B cell (primary cell): ENCODE measurements at regions not wholly inside any gene's neighbourhood (a gene's known extent, or its start where the extent isn't known, plus 50 kb on each side); places are given as distances from the start of the nearest gene placed in this dataset.

Experiments
- ATAC-seq: fragments of 200-7000 bp; cut with Tn5 transposase; one replicate; pipeline ENCODE4 v1.10.0; 2021; ENCODE audit warnings: low read depth, mild to moderate bottlenecking, moderate number of reproducible peaks, moderate library complexity
- CTCF ChIA-PET: fragments of 350-600 bp; sonication (Branson Sonifier 250); formaldehyde crosslinking; loops from one replicate; lab custom pipeline; 2021; ENCODE audit warnings: antibody characterized with exemption, inconsistent platforms; lab: Charles Lee
- POLR2A ChIA-PET: fragments of 350-600 bp; sonication (Branson Sonifier 250); formaldehyde crosslinking; loops from one replicate; lab custom pipeline; 2021; ENCODE audit warnings: antibody characterized with exemption; lab: Charles Lee
- DNase-seq: peaks from one replicate; pipeline ENCODE4 v3.0.0; 2013
- H2AFZ ChIP-seq: 2 replicates; pipeline ENCODE4 v1.6.1; 2012; ENCODE audit warnings: mild to moderate bottlenecking, low read depth, low read length; ENCODE audit not compliant: insufficient read depth, poor library complexity, severe bottlenecking
- H3K27ac ChIP-seq, 2 donors: 1 replicate in 1 of 2; 2 replicates in 1 of 2; pipeline ENCODE4 v1.5.1; 2012 to 2013; ENCODE audit warnings: low read length in 2 of 2, mild to moderate bottlenecking in 2 of 2, moderate library complexity in 1 of 2
- H3K27me3 ChIP-seq, 4 experiments: fragments of 200-600 bp in 1 of 4; sonication (generic) in 1 of 4; replicated peaks in 1 of 4; 1 replicate in 2 of 4; 2 replicates in 2 of 4; pipeline versions ENCODE4 v1.6.1 to v1.7.0; 2013 to 2016; ENCODE audit warnings: low read length in 3 of 4, mild to moderate bottlenecking in 2 of 4, mixed read lengths in 1 of 4, moderate library complexity in 1 of 4; ENCODE audit not compliant: insufficient read depth in 4 of 4, control insufficient read depth in 3 of 4; ENCODE audit errors: control extremely low read depth in 1 of 4
- H3K36me3 ChIP-seq, 2 experiments: replicated peaks in 1 of 2; 1 replicate in 1 of 2; 2 replicates in 1 of 2; pipeline versions ENCODE4 v1.6.1 to v1.7.1; 2013; ENCODE audit warnings: low read length in 1 of 2; ENCODE audit not compliant: insufficient read depth in 2 of 2, control insufficient read depth in 1 of 2; ENCODE audit errors: control extremely low read depth in 1 of 2, extremely low read depth in 1 of 2
- H3K4me1 ChIP-seq, 2 donors: fragments of 200-600 bp in 1 of 2; sonication (generic) in 1 of 2; 1 replicate in 1 of 2; 2 replicates in 1 of 2; pipeline versions ENCODE4 v1.5.1 to v1.6.1; 2013 to 2017; ENCODE audit warnings: low read length in 2 of 2; ENCODE audit not compliant: control insufficient read depth in 2 of 2, insufficient read depth in 2 of 2
- H3K4me2 ChIP-seq: replicated peaks from 2 replicates; pipeline ENCODE3; 2012; ENCODE audit warnings: mild to moderate bottlenecking, low read depth, low read length; ENCODE audit not compliant: poor library complexity, severe bottlenecking
- H3K4me3 ChIP-seq, 5 experiments: fragments of 200-600 bp in 1 of 5; sonication (generic) in 1 of 5; 1 replicate in 3 of 5; 2 replicates in 2 of 5; pipeline versions ENCODE4 v1.5.1 to v1.7.0; 2011 to 2016; ENCODE audit warnings: low read length in 4 of 5, mild to moderate bottlenecking in 4 of 5, low read depth in 2 of 5, control low read depth in 1 of 5, moderate library complexity in 1 of 5; ENCODE audit not compliant: insufficient read depth in 1 of 5; ENCODE audit errors: control extremely low read depth in 1 of 5, extremely low read depth in 1 of 5
- H3K79me2 ChIP-seq: fragments of 200-600 bp; sonication (generic); one replicate; pipeline ENCODE4 v1.6.0; 2016; ENCODE audit warnings: low read length; ENCODE audit not compliant: control insufficient read depth, insufficient read depth
- H3K9ac ChIP-seq: fragments of 200-600 bp; sonication (generic); 2 replicates; pipeline ENCODE4 v1.6.1; 2017; ENCODE audit warnings: mild to moderate bottlenecking, low read length, moderate library complexity
- H3K9me3 ChIP-seq, 3 donors: one replicate each; pipeline versions ENCODE4 v1.6.1 to v1.7.1; 2013; ENCODE audit warnings: low read length in 2 of 3; ENCODE audit not compliant: control insufficient read depth in 2 of 3, insufficient read depth in 1 of 3; ENCODE audit errors: control extremely low read depth in 1 of 3
- H4K20me1 ChIP-seq: 2 replicates; pipeline ENCODE4 v1.6.0; 2012; ENCODE audit warnings: mild to moderate bottlenecking, low read length; ENCODE audit not compliant: insufficient read depth, control insufficient read depth, poor library complexity, severe bottlenecking
- H3K27ac Mint-ChIP-seq: one replicate; pipeline ENCODE4 v1.8.0; 2021; ENCODE audit warnings: mixed read lengths
- H3K27me3 Mint-ChIP-seq: one replicate; pipeline ENCODE4 v1.8.0; 2021; ENCODE audit warnings: mixed read lengths
- H3K4me1 Mint-ChIP-seq: one replicate; pipeline ENCODE4 v1.8.0; 2021; ENCODE audit warnings: mixed read lengths
- H3K4me3 Mint-ChIP-seq: one replicate; pipeline ENCODE4 v1.8.0; 2021; ENCODE audit warnings: mixed read lengths
- H3K9me3 Mint-ChIP-seq: one replicate; pipeline ENCODE4 v1.8.0; 2022; ENCODE audit warnings: mixed read lengths; ENCODE audit not compliant: insufficient read depth
- EZH2 ChIP-seq: IDR thresholded peaks from 2 replicates; pipeline ENCODE4 v1.6.1; 2012; ENCODE audit warnings: borderline replicate concordance, low read depth, mild to moderate bottlenecking, moderate library complexity, low read length; ENCODE audit not compliant: insufficient read depth, poor library complexity, severe bottlenecking
- WGBS: methylation state at CpG from one replicate; pipeline ENCODE4 v1.1.5; 2013; ENCODE audit warnings: missing lambda C conversion rate; ENCODE audit not compliant: insufficient coverage; 5-methylcytosine and 5-hydroxymethylcytosine counted together
- intact Hi-C: fragments of 100-400 bp; cut with micrococcal nuclease; formaldehyde crosslinking; loops from one replicate; pipeline ENCODE4 v1.10.0; 2022
- TF ChIP-seq, protein P1 (sequence below): fragments of 200-600 bp; IDR thresholded peaks from one replicate; pipeline ENCODE4 v1.8.0; 2022; ENCODE audit warnings: antibody characterized with exemption, mild to moderate bottlenecking

DNA sequence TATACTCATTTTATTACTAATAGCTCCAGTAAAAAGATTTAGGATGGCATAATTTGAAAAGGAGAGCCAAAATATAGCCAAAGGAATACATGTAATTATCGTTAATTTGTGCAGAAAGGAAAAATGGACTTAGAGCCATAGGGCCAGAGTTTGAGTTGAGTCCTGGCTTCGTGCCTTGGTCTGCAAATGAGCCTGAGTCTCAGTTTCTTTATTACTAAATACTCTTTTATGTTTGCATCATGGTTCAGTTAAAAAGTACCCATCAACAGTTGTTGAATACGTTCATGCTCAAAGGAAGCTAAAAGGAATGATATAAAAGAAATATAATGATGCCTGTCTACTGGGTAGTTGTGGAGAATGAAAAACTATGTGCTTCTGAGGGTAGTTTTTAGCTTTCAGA lies 155.7 kb upstream of the FAM78B start:
- H3K4me1 ChIP-seq: no peaks in the 10 kb centered on the region
- H3K4me3 ChIP-seq: no peak overlapping the region
- H3K79me2 ChIP-seq: no peaks in the 10 kb centered on the region
- no peak for ATAC-seq
- intact Hi-C loops: no loop called here
- no peak for DNase-seq
- Mint-ChIP-seq H3K9me3 (no peaks in the 10 kb centered on the region), H3K27ac (no peak overlapping the region), H3K27me3 (no peaks in the 10 kb centered on the region), H3K4me1 (no peaks in the 10 kb centered on the region), H3K4me3 (no peak overlapping the region)
- H3K9me3 ChIP-seq: no peaks in the 10 kb centered on the region
- H4K20me1 ChIP-seq: no peaks in the 10 kb centered on the region
- H3K36me3 ChIP-seq: no peaks in the 10 kb centered on the region
- peaks cover 0 to 2% (median 0%) of the 10 kb centered on the region in 4 experiments for H3K27me3 ChIP-seq
- WGBS: no CpG with 5 or more reads among the region's 3 CpGs
- H3K4me2 ChIP-seq: no peak overlapping the region
- TF ChIP-seq, protein P1, sequence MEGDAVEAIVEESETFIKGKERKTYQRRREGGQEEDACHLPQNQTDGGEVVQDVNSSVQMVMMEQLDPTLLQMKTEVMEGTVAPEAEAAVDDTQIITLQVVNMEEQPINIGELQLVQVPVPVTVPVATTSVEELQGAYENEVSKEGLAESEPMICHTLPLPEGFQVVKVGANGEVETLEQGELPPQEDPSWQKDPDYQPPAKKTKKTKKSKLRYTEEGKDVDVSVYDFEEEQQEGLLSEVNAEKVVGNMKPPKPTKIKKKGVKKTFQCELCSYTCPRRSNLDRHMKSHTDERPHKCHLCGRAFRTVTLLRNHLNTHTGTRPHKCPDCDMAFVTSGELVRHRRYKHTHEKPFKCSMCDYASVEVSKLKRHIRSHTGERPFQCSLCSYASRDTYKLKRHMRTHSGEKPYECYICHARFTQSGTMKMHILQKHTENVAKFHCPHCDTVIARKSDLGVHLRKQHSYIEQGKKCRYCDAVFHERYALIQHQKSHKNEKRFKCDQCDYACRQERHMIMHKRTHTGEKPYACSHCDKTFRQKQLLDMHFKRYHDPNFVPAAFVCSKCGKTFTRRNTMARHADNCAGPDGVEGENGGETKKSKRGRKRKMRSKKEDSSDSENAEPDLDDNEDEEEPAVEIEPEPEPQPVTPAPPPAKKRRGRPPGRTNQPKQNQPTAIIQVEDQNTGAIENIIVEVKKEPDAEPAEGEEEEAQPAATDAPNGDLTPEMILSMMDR: no peak
- no peak for TF ChIP-seq EZH2
- H3K27ac ChIP-seq: no peak overlapping the region
- H3K9ac ChIP-seq: no peak overlapping the region
- CTCF ChIA-PET: no interaction called here
- POLR2A ChIA-PET: no interaction called here
- no peak overlapping the region for H2AFZ ChIP-seq

- H3K27me3 ChIP-seq: peaks cover 0 to 2% (median 0%) of the 10 kb centered on the region in 4 experiments
- WGBS: 83% methylated on average over 5 of the region's 5 CpGs
- no peak for TF ChIP-seq EZH2
- TF ChIP-seq, protein P1: no peak
- H2AFZ ChIP-seq: no peak overlapping the region
- ATAC-seq (no peak), DNase-seq (no peak)
- H3K36me3 ChIP-seq: no peaks in the 10 kb centered on the region
- no peaks in the 10 kb centered on the region for H4K20me1 ChIP-seq
- Mint-ChIP-seq H3K27me3 (no peaks in the 10 kb centered on the region), H3K27ac (no peak overlapping the region), H3K9me3 (no peaks in the 10 kb centered on the region), H3K4me1 (no peaks in the 10 kb centered on the region), H3K4me3 (no peak overlapping the region)
- no peak overlapping the region for H3K4me3 ChIP-seq
- H3K79me2 ChIP-seq: no peaks in the 10 kb centered on the region
- ChIA-PET POLR2A (no interaction called here), CTCF (no interaction called here)
- H3K4me1 ChIP-seq: no peaks in the 10 kb centered on the region
- no peak overlapping the region for H3K9ac ChIP-seq
- H3K4me2 ChIP-seq: no peak overlapping the region
- H3K9me3 ChIP-seq: no peaks in the 10 kb centered on the region
- no peak overlapping the region for H3K27ac ChIP-seq
- intact Hi-C loops: no loop called here
These were observed 161.1 kb upstream of the FAM78B start for GRCh38 chr1:166327886-166328285.
